ENCODE measurements at regions not wholly inside any gene's neighbourhood (a gene's known extent, or its start where the extent isn't known, plus 50 kb on each side); places are given as distances from the start of the nearest gene placed in this dataset.

- TF ChIP-seq, protein P1, sequence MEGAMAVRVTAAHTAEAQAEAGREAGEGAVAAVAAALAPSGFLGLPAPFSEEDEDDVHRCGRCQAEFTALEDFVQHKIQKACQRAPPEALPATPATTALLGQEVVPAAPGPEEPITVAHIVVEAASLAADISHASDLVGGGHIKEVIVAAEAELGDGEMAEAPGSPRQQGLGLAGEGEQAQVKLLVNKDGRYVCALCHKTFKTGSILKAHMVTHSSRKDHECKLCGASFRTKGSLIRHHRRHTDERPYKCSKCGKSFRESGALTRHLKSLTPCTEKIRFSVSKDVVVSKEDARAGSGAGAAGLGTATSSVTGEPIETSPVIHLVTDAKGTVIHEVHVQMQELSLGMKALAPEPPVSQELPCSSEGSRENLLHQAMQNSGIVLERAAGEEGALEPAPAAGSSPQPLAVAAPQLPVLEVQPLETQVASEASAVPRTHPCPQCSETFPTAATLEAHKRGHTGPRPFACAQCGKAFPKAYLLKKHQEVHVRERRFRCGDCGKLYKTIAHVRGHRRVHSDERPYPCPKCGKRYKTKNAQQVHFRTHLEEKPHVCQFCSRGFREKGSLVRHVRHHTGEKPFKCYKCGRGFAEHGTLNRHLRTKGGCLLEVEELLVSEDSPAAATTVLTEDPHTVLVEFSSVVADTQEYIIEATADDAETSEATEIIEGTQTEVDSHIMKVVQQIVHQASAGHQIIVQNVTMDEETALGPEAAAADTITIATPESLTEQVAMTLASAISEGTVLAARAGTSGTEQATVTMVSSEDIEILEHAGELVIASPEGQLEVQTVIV (IDR thresholded peaks at IDR 0.05; ENCODE audit: borderline replicate concordance, partially characterized antibody): no peak
- TF ChIP-seq NBN (IDR thresholded peaks at IDR 0.05): peak; percentile 68; the same call in 1 of the 2 replicates
- TF ChIP-seq FOS (IDR thresholded peaks at IDR 0.05; ENCODE audit: borderline replicate concordance, extremely low read depth, insufficient read length): no peak
- TF ChIP-seq STAT3 (IDR thresholded peaks at IDR 0.05; ENCODE audit: low read depth, low read length): 0 out of 2 replicates have a peak, but pooled peaks have one; percentile 82
- no peak for TF ChIP-seq WRNIP1 (IDR thresholded peaks at IDR 0.05; ENCODE audit: borderline replicate concordance, low read depth, low read length)
- 0 out of 4 replicates have a peak, but pooled peaks of 1 of the 2 experiments have one; percentile 74 for TF ChIP-seq CEBPB (IDR thresholded peaks at IDR 0.05; ENCODE audit: borderline replicate concordance in 1 of 2, low read depth in 2 of 2, low read length in 2 of 2)
- TF ChIP-seq SIX5 (IDR thresholded peaks at IDR 0.05; ENCODE audit: low read depth, low read length, severe bottlenecking): no peak
- peak; percentile 63; the same call in 1 of the 2 replicates for TF ChIP-seq CREB1 (IDR thresholded peaks at IDR 0.05; ENCODE audit: low read depth)
- TF ChIP-seq MYB (IDR thresholded peaks at IDR 0.05; ENCODE audit: borderline replicate concordance, low read depth, low read length): no peak
- no peak for TF ChIP-seq RFX5 (IDR thresholded peaks at IDR 0.05; ENCODE audit: low read depth, low read length)
- no peak for TF ChIP-seq ZNF217 (IDR thresholded peaks at IDR 0.05)
- 0 out of 2 replicates have a peak, but pooled peaks have one; percentile 40 for TF ChIP-seq ZNF207 (IDR thresholded peaks at IDR 0.05; ENCODE audit: borderline replicate concordance)
- TF ChIP-seq ETV6 (conservative IDR thresholded peaks at IDR 0.05 in 1 of 2, IDR thresholded peaks at IDR 0.05 in 1 of 2; ENCODE audit: borderline replicate concordance in 1 of 2, low read depth in 1 of 2): peak in 1 of 2 experiments; percentile 56; a peak in 1 of 4 replicates
- no peak for TF ChIP-seq KDM1A (IDR thresholded peaks at IDR 0.05; ENCODE audit: borderline replicate concordance)
- TF ChIP-seq, protein P2, sequence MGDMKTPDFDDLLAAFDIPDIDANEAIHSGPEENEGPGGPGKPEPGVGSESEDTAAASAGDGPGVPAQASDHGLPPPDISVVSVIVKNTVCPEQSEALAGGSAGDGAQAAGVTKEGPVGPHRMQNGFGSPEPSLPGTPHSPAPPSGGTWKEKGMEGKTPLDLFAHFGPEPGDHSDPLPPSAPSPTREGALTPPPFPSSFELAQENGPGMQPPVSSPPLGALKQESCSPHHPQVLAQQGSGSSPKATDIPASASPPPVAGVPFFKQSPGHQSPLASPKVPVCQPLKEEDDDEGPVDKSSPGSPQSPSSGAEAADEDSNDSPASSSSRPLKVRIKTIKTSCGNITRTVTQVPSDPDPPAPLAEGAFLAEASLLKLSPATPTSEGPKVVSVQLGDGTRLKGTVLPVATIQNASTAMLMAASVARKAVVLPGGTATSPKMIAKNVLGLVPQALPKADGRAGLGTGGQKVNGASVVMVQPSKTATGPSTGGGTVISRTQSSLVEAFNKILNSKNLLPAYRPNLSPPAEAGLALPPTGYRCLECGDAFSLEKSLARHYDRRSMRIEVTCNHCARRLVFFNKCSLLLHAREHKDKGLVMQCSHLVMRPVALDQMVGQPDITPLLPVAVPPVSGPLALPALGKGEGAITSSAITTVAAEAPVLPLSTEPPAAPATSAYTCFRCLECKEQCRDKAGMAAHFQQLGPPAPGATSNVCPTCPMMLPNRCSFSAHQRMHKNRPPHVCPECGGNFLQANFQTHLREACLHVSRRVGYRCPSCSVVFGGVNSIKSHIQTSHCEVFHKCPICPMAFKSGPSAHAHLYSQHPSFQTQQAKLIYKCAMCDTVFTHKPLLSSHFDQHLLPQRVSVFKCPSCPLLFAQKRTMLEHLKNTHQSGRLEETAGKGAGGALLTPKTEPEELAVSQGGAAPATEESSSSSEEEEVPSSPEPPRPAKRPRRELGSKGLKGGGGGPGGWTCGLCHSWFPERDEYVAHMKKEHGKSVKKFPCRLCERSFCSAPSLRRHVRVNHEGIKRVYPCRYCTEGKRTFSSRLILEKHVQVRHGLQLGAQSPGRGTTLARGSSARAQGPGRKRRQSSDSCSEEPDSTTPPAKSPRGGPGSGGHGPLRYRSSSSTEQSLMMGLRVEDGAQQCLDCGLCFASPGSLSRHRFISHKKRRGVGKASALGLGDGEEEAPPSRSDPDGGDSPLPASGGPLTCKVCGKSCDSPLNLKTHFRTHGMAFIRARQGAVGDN (IDR thresholded peaks at IDR 0.05): peak; percentile 87
- peak; percentile 60 for TF ChIP-seq CBX5 (IDR thresholded peaks at IDR 0.05; ENCODE audit: low read depth)
- no peak for TF ChIP-seq CBX3 (IDR thresholded peaks at IDR 0.05; ENCODE audit: borderline replicate concordance, low read depth)
- TF ChIP-seq TCF3 (IDR thresholded peaks at IDR 0.05; ENCODE audit: borderline replicate concordance, insufficient read depth, low read depth, low read length): peak; percentile 79; the same call in 1 of the 2 replicates
These were observed 103.2 kb upstream of the DUSP22 start (continued) for GRCh38 chr6:188821-189655.
